ENCODE measurements at regions not wholly inside any gene's neighbourhood (a gene's known extent, or its start where the extent isn't known, plus 50 kb on each side); places are given as distances from the start of the nearest gene placed in this dataset.
A peak's percentile ranks its signal among the peaks of the same experiment; 100 is the strongest.

DNA sequence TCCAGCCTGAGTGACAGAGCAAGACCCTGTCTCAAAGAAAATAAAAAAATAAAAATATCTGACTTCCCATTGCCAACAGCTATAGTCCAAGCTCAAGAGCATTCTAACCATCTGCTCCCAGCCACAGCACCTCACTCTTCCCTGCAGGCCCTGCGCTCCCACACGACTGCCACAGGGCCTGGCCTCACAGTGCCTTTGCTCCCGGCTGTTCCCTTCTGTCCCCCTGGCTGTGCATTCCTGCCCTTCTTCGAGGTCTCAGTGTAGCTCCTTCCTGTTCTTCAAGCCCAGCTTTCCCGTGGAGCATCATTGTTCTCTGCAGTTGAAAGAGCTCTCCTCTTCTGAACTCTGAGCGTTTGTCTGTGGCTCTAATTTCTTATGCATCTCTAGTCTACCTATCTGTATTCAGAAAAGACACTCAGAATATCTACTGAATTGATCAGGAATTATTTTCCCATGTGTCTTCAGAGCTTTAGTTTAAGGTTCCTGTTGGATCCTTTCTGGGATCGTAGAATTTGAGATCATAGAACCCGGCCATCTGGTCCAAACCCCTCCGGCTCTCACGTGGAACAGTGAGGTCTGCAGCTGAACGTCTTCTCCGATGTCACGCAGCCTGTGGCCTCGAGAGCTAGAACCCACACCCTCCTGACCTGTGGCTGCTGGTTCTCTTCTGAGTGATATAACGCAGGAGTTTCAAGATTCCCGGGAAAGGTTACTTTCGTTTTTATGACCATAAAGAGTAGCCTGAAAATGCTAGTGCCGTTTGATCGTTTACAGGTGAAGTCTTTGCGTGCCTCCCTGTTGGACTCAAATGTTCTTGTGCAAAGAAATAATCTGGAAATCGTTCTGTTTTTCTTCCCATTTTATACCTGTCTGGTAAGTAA is 54.4 kb downstream of the DOP1B start:
- ChIA-PET POLR2A (interaction anchor here (1.2 to 2.2 kb wide), 2 partner anchors 55 to 109 kb away, joined by 6 to 14 read pairs; partner anchors contain the start of gene MORC3), CTCF (interaction anchor here (1.3 to 2.3 kb wide), 7 partner anchors 24 to 69 kb away, joined by 3 to 13 read pairs (median 7); no protein-coding TSS in a partner anchor)
- TF ChIP-seq, protein P1, sequence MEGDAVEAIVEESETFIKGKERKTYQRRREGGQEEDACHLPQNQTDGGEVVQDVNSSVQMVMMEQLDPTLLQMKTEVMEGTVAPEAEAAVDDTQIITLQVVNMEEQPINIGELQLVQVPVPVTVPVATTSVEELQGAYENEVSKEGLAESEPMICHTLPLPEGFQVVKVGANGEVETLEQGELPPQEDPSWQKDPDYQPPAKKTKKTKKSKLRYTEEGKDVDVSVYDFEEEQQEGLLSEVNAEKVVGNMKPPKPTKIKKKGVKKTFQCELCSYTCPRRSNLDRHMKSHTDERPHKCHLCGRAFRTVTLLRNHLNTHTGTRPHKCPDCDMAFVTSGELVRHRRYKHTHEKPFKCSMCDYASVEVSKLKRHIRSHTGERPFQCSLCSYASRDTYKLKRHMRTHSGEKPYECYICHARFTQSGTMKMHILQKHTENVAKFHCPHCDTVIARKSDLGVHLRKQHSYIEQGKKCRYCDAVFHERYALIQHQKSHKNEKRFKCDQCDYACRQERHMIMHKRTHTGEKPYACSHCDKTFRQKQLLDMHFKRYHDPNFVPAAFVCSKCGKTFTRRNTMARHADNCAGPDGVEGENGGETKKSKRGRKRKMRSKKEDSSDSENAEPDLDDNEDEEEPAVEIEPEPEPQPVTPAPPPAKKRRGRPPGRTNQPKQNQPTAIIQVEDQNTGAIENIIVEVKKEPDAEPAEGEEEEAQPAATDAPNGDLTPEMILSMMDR (IDR thresholded peaks at IDR 0.05; ENCODE audit: insufficient read depth in 1 of 2, low read depth in 1 of 2, low read length in 1 of 2, severe bottlenecking in 1 of 2, unreplicated experiment in 1 of 2) = no peak

DNA sequence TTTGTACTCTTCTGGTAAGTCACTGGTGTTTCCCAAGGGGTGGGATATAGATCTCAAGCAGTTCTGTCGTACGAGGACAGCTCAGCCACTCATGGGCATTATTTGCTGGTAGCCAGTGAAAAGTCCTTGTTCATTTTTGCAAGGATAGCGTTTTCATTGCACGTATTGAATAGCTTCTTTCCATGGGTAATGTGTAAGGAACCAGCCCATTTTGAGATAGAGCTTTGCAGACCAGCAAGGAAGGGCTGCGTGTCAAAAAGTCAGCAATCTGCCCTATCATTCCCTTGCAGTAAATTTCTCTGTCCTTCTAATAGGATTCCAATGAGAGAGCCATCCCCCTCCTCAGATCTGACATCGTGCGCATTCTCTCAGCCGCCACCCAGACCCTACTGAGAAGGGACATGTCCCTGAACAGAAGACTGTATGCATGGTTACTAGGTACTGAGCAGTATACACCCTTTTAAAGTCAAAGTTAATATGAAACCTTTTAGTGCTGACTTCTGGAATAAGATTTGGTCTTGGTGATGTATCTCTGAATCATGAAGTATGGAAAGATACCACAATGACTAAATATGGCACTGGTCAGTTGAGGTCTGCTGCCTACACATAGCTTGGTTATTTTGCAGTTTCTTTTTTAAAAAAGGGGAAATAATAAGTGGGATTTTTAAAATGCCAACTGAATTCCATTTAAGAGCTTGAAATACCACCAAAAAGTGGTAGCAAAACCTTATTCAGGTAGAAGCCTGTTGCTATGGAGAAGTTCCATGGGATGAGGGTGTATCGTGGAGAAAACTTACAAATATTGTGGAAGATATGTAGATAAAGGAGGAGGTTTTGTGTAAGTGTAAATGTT is 55.3 kb downstream of the DOP1B start:
- Mint-ChIP-seq H3K27ac (ENCODE audit: unreplicated experiment) (peak overlapping the region; percentile 55), H3K27me3 (ENCODE audit: insufficient read depth, unreplicated experiment) (no peaks in the 10 kb centered on the region), H3K9me3 (ENCODE audit: unreplicated experiment) (no peaks in the 10 kb centered on the region), H3K36me3 (ENCODE audit: insufficient read depth, unreplicated experiment) (peaks cover 12% of the 10 kb centered on the region), H3K4me1 (ENCODE audit: low read depth, unreplicated experiment) (peaks cover 25% of the 10 kb centered on the region), H3K4me3 (ENCODE audit: unreplicated experiment) (no peak overlapping the region)
- no TSS peak for BruUV-seq (replicated peaks)
- DNase-seq = no peak
- POLR2A ChIA-PET = interaction anchor here (1.2 to 2.2 kb wide), 2 partner anchors 56 to 108 kb away, joined by 6 to 14 read pairs; partner anchors contain the start of gene MORC3
- Histone ChIP-seq H3K27me3 (replicated peaks; ENCODE audit: control insufficient read depth, insufficient read depth, low read length) (no peaks in the 10 kb centered on the region), H3K9me3 (no peaks in the 10 kb centered on the region), H3K36me3 (ENCODE audit: control insufficient read depth, insufficient read depth, low read length) (no peaks in the 10 kb centered on the region), H3K4me1 (peaks cover 16% of the 10 kb centered on the region), H3K4me3 (ENCODE audit: low read depth, low read length) (no peak overlapping the region)
- TF ChIP-seq, protein P1 (IDR thresholded peaks at IDR 0.05; ENCODE audit: insufficient read depth in 1 of 2, low read depth in 1 of 2, low read length in 1 of 2, severe bottlenecking in 1 of 2, unreplicated experiment in 1 of 2) = no peak
- CTCF ChIA-PET = interaction anchor here (1.3 kb wide), 1 partner anchor 59 kb away, joined by 4 read pairs; no protein-coding TSS in a partner anchor
- intact Hi-C loops (cut with micrococcal nuclease; ENCODE audit: unreplicated experiment) = no loop called here

More for the DNA sequence above, 54.4 kb downstream of the DOP1B start:
- Histone ChIP-seq H3K27me3 (replicated peaks; ENCODE audit: control insufficient read depth, insufficient read depth, low read length) (no peaks in the 10 kb centered on the region), H3K4me1 (peaks cover 16% of the 10 kb centered on the region), H3K36me3 (ENCODE audit: control insufficient read depth, insufficient read depth, low read length) (no peaks in the 10 kb centered on the region), H3K4me3 (ENCODE audit: low read depth, low read length) (no peak overlapping the region), H3K9me3 (no peaks in the 10 kb centered on the region)
- Mint-ChIP-seq H3K9me3 (ENCODE audit: unreplicated experiment) (no peaks in the 10 kb centered on the region), H3K27ac (ENCODE audit: unreplicated experiment) (peak overlapping the region; percentile 55), H3K4me3 (ENCODE audit: unreplicated experiment) (no peak overlapping the region), H3K4me1 (ENCODE audit: low read depth, unreplicated experiment) (peaks cover 25% of the 10 kb centered on the region), H3K36me3 (ENCODE audit: insufficient read depth, unreplicated experiment) (peaks cover 12% of the 10 kb centered on the region), H3K27me3 (ENCODE audit: insufficient read depth, unreplicated experiment) (no peaks in the 10 kb centered on the region)
- intact Hi-C loops (cut with micrococcal nuclease; ENCODE audit: unreplicated experiment) = no loop called here
- DNase-seq = no peak
- no TSS peak for BruUV-seq (replicated peaks)

DNA sequence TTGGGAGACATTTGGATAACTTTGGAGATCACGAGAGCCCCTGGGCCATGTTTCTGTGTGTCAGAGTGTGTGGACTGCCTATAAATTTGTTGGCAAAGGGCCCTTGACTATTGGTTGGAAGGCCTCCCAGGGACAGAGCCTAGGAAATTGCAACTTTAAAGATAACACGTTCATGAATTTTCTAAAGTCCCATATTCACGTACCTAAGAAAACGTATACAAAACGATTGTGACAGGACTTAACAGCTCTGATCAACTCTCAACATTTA is 55.8 kb downstream of the DOP1B start:
- Histone ChIP-seq H3K4me3 (ENCODE audit: low read depth, low read length) (no peak overlapping the region), H3K9me3 (no peaks in the 10 kb centered on the region), H3K27me3 (replicated peaks; ENCODE audit: control insufficient read depth, insufficient read depth, low read length) (no peaks in the 10 kb centered on the region), H3K36me3 (ENCODE audit: control insufficient read depth, insufficient read depth, low read length) (no peaks in the 10 kb centered on the region), H3K4me1 (peaks cover 16% of the 10 kb centered on the region)
- CTCF ChIA-PET = no interaction called here
- H3K27me3 Mint-ChIP-seq (ENCODE audit: insufficient read depth, unreplicated experiment) = no peaks in the 10 kb centered on the region
- H3K27ac Mint-ChIP-seq (ENCODE audit: unreplicated experiment) = no peak overlapping the region
- DNase-seq = no peak
- no peak overlapping the region for H3K4me3 Mint-ChIP-seq (ENCODE audit: unreplicated experiment)
- H3K9me3 Mint-ChIP-seq (ENCODE audit: unreplicated experiment) = no peaks in the 10 kb centered on the region
- peaks cover 24% of the 10 kb centered on the region for H3K4me1 Mint-ChIP-seq (ENCODE audit: low read depth, unreplicated experiment)
- peaks cover 12% of the 10 kb centered on the region for H3K36me3 Mint-ChIP-seq (ENCODE audit: insufficient read depth, unreplicated experiment)
- POLR2A ChIA-PET = no interaction called here
- TF ChIP-seq, protein P1 (IDR thresholded peaks at IDR 0.05; ENCODE audit: insufficient read depth in 1 of 2, low read depth in 1 of 2, low read length in 1 of 2, severe bottlenecking in 1 of 2, unreplicated experiment in 1 of 2) = no peak
- BruUV-seq (replicated peaks) = no TSS peak
- intact Hi-C loops (cut with micrococcal nuclease; ENCODE audit: unreplicated experiment) = no loop called here

All from Caco-2 (cell line).